Activated T-cell treated with anti-CD3 and anti-CD28 coated beads, Interleukin-2, amount 50 U/mL, for 24 hours (primary cell): ENCODE measurements at regions not wholly inside any gene's neighbourhood (a gene's known extent, or its start where the extent isn't known, plus 50 kb on each side); places are given as distances from the start of the nearest gene placed in this dataset.

Experiments
- DNase-seq: peaks from one replicate; pipeline ENCODE4 v3.0.0-alpha.2; 2020
- H3K27ac Mint-ChIP-seq: 2 replicates; pipeline ENCODE4 v1.8.0; 2020; ENCODE audit warnings: mild to moderate bottlenecking, mixed read lengths
- H3K27me3 Mint-ChIP-seq: 2 replicates; pipeline ENCODE4 v1.8.0; 2020; ENCODE audit warnings: mixed read lengths
- H3K36me3 Mint-ChIP-seq: 2 replicates; pipeline ENCODE4 v1.8.0; 2020; ENCODE audit warnings: low read depth, mixed read lengths
- H3K4me1 Mint-ChIP-seq: 2 replicates; pipeline ENCODE4 v1.8.0; 2020; ENCODE audit warnings: low read depth, mixed read lengths
- H3K4me3 Mint-ChIP-seq: 2 replicates; pipeline ENCODE4 v1.8.0; 2020; ENCODE audit warnings: mild to moderate bottlenecking, moderate library complexity, mixed read lengths
- H3K9me3 Mint-ChIP-seq: 2 replicates; pipeline ENCODE4 v1.8.0; 2020; ENCODE audit warnings: mixed read lengths

DNA sequence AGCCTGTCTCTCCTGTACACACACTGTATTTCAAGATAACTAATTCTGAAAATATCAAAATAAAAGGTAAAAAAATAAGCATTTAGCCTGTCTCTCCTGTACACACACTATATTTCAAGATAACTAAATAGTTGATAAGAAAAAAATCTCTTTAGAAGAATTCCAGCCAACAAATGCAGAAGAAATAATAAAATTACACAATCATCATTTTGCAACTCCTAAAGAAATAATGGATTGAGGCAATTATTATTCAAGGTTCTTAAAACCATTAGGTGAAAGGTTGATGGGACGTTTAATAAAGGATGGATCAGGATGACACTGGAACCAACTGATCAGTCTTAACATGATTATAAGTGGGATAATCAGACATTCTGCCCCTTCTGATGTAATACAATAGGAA, 148.0 kb upstream of the FN1 start:
- DNase-seq = no peak
- H3K9me3 Mint-ChIP-seq = no peaks in the 10 kb centered on the region
- no peaks in the 10 kb centered on the region for H3K36me3 Mint-ChIP-seq
- H3K4me3 Mint-ChIP-seq = no peak overlapping the region
- no peak overlapping the region for H3K27ac Mint-ChIP-seq
- H3K4me1 Mint-ChIP-seq = peaks cover 4% of the 10 kb centered on the region
- peaks cover 3% of the 10 kb centered on the region for H3K27me3 Mint-ChIP-seq

GRCh38 chr2:215579809-215580208, 143.9 kb upstream of the FN1 start:
- H3K36me3 Mint-ChIP-seq = no peaks in the 10 kb centered on the region
- H3K27ac Mint-ChIP-seq = no peak overlapping the region
- peaks cover 3% of the 10 kb centered on the region for H3K27me3 Mint-ChIP-seq
- H3K9me3 Mint-ChIP-seq = no peaks in the 10 kb centered on the region
- H3K4me1 Mint-ChIP-seq = peaks cover 4% of the 10 kb centered on the region
- DNase-seq = no peak
- no peak overlapping the region for H3K4me3 Mint-ChIP-seq

DNA sequence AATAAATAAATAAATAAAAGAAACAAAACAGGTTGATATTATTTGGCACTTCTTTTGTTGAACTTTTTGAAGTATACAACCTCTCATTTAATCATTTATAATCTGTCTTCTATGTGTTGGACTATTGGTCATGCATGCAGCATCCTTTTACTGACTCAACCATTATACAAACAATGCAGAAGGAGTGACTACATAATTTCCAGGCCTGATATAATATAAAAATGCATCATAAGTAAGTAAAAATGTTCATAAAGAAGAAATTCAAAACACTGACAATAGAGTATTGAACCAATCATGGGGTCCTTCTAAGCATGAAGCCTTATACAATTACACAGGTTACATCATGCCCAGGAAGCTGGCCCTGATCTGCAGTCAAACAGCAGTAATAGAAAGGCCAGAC, 141.5 kb upstream of the FN1 start:
- no peak overlapping the region for H3K27ac Mint-ChIP-seq
- H3K4me1 Mint-ChIP-seq = no peaks in the 10 kb centered on the region
- DNase-seq = no peak
- no peaks in the 10 kb centered on the region for H3K9me3 Mint-ChIP-seq
- no peaks in the 10 kb centered on the region for H3K36me3 Mint-ChIP-seq
- H3K27me3 Mint-ChIP-seq = peaks cover 3% of the 10 kb centered on the region
- no peak overlapping the region for H3K4me3 Mint-ChIP-seq

- Mint-ChIP-seq H3K4me3 (no peak overlapping the region), H3K27ac (no peak overlapping the region), H3K27me3 (peaks cover 3% of the 10 kb centered on the region), H3K36me3 (no peaks in the 10 kb centered on the region), H3K9me3 (no peaks in the 10 kb centered on the region), H3K4me1 (no peaks in the 10 kb centered on the region)
- DNase-seq = no peak
These were observed 140.7 kb upstream of the FN1 start for GRCh38 chr2:215576572-215576971.

- Mint-ChIP-seq H3K4me1 (no peaks in the 10 kb centered on the region), H3K4me3 (no peak overlapping the region), H3K27ac (no peak overlapping the region), H3K9me3 (no peaks in the 10 kb centered on the region), H3K36me3 (no peaks in the 10 kb centered on the region), H3K27me3 (peaks cover 10% of the 10 kb centered on the region)
- no peak for DNase-seq
These were observed 137.6 kb upstream of the FN1 start for GRCh38 chr2:215573496-215573895.

GRCh38 chr2:215572341-215572848, 136.5 kb upstream of the FN1 start:
- no peak for DNase-seq
- Mint-ChIP-seq H3K27ac (no peak overlapping the region), H3K9me3 (no peaks in the 10 kb centered on the region), H3K36me3 (no peaks in the 10 kb centered on the region), H3K4me1 (no peaks in the 10 kb centered on the region), H3K4me3 (no peak overlapping the region), H3K27me3 (peaks cover 10% of the 10 kb centered on the region)

GRCh38 chr2:215571689-215572088, 135.8 kb upstream of the FN1 start:
- Mint-ChIP-seq H3K27me3 (peaks cover 10% of the 10 kb centered on the region), H3K36me3 (no peaks in the 10 kb centered on the region), H3K27ac (no peak overlapping the region), H3K4me3 (no peak overlapping the region), H3K9me3 (no peaks in the 10 kb centered on the region), H3K4me1 (no peaks in the 10 kb centered on the region)
- DNase-seq = no peak

GRCh38 chr2:215567504-215567903, 131.6 kb upstream of the FN1 start:
- no peaks in the 10 kb centered on the region for H3K36me3 Mint-ChIP-seq
- H3K27ac Mint-ChIP-seq = no peak overlapping the region
- H3K4me1 Mint-ChIP-seq = no peaks in the 10 kb centered on the region
- H3K27me3 Mint-ChIP-seq = peaks cover 10% of the 10 kb centered on the region
- no peak for DNase-seq
- no peaks in the 10 kb centered on the region for H3K9me3 Mint-ChIP-seq
- H3K4me3 Mint-ChIP-seq = no peak overlapping the region

DNA sequence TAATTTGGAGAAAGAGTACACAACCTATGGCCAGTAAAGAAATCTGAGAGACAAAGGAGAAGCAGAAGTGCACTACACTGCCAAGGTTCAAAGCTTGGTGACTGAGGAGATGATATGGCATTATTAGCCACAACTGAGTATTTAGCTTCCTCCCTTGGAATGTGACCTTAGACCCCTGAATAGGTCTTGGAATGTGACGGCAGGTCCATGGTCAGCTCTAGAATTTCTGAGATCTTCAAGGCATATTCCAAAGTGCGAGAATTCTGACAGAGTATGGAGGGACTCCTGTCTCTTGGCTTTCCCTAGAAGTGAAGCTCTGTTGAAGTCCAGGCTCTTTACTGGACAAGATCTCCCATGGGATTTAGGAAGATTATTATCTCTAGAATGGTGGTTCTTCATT, 130.0 kb upstream of the FN1 start:
- H3K27me3 Mint-ChIP-seq = peaks cover 10% of the 10 kb centered on the region
- no peak overlapping the region for H3K4me3 Mint-ChIP-seq
- no peak overlapping the region for H3K27ac Mint-ChIP-seq
- no peaks in the 10 kb centered on the region for H3K9me3 Mint-ChIP-seq
- no peak for DNase-seq
- H3K4me1 Mint-ChIP-seq = no peaks in the 10 kb centered on the region
- no peaks in the 10 kb centered on the region for H3K36me3 Mint-ChIP-seq

GRCh38 chr2:215557701-215558100, 121.8 kb upstream of the FN1 start:
- Mint-ChIP-seq H3K27ac (no peak overlapping the region), H3K36me3 (no peaks in the 10 kb centered on the region), H3K4me1 (no peaks in the 10 kb centered on the region), H3K27me3 (no peaks in the 10 kb centered on the region), H3K4me3 (no peak overlapping the region), H3K9me3 (peaks cover 2% of the 10 kb centered on the region)
- no peak for DNase-seq

DNA sequence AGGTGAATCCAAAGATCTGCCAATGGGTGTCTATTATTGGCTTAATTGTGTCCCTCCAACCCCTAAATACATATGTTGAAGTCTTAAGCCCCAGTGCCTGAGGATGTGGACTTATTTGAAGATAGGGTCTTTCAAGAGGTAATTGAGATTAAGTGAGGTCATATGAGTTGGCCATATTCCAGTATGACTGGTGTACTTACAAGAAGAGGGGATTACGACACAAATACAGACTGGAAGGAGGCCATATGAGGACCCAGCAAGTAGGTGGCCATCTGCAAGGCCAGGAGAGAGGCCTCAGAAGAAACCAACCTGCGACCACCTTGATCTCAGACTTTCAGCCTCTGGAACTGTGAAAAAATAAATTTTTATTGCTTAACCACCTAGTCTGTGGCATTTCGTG, 121.1 kb upstream of the FN1 start:
- H3K9me3 Mint-ChIP-seq = peaks cover 2% of the 10 kb centered on the region
- H3K4me1 Mint-ChIP-seq = no peaks in the 10 kb centered on the region
- H3K36me3 Mint-ChIP-seq = no peaks in the 10 kb centered on the region
- no peak for DNase-seq
- H3K27ac Mint-ChIP-seq = no peak overlapping the region
- H3K4me3 Mint-ChIP-seq = no peak overlapping the region
- no peaks in the 10 kb centered on the region for H3K27me3 Mint-ChIP-seq

- H3K27me3 Mint-ChIP-seq = no peaks in the 10 kb centered on the region
- H3K4me3 Mint-ChIP-seq = no peak overlapping the region
- H3K36me3 Mint-ChIP-seq = no peaks in the 10 kb centered on the region
- no peak overlapping the region for H3K27ac Mint-ChIP-seq
- no peaks in the 10 kb centered on the region for H3K4me1 Mint-ChIP-seq
- no peaks in the 10 kb centered on the region for H3K9me3 Mint-ChIP-seq
- no peak for DNase-seq
These were observed 119.0 kb upstream of the FN1 start for GRCh38 chr2:215554689-215555498.

GRCh38 chr2:215553946-215554345, 118.1 kb upstream of the FN1 start:
- no peak for DNase-seq
- Mint-ChIP-seq H3K4me3 (no peak overlapping the region), H3K27me3 (no peaks in the 10 kb centered on the region), H3K27ac (no peak overlapping the region), H3K4me1 (no peaks in the 10 kb centered on the region), H3K36me3 (no peaks in the 10 kb centered on the region), H3K9me3 (no peaks in the 10 kb centered on the region)

GRCh38 chr2:215552144-215552580, 116.3 kb upstream of the FN1 start:
- no peak overlapping the region for H3K27ac Mint-ChIP-seq
- H3K27me3 Mint-ChIP-seq = no peaks in the 10 kb centered on the region
- DNase-seq = no peak
- no peak overlapping the region for H3K4me3 Mint-ChIP-seq
- no peaks in the 10 kb centered on the region for H3K9me3 Mint-ChIP-seq
- H3K4me1 Mint-ChIP-seq = no peaks in the 10 kb centered on the region
- H3K36me3 Mint-ChIP-seq = no peaks in the 10 kb centered on the region

GRCh38 chr2:215550331-215550730, 114.5 kb upstream of the FN1 start:
- Mint-ChIP-seq H3K27ac (no peak overlapping the region), H3K4me3 (no peak overlapping the region), H3K4me1 (no peaks in the 10 kb centered on the region), H3K27me3 (no peaks in the 10 kb centered on the region), H3K9me3 (no peaks in the 10 kb centered on the region), H3K36me3 (no peaks in the 10 kb centered on the region)
- DNase-seq = no peak
